Nephron progenitor cell (in vitro differentiated cells): ENCODE measurements at regions not wholly inside any gene's neighbourhood (a gene's known extent, or its start where the extent isn't known, plus 50 kb on each side); places are given as distances from the start of the nearest gene placed in this dataset.

Experiments used
- DNase-seq: peaks from one replicate; pipeline ENCODE4 v3.0.0; 2021
- H3K27ac Mint-ChIP-seq: 2 replicates; pipeline ENCODE4 v1.8.0; 2021; ENCODE audit warnings: mild to moderate bottlenecking, moderate library complexity, mixed read lengths
- H3K27me3 Mint-ChIP-seq: 2 replicates; pipeline ENCODE4 v1.8.0; 2021; ENCODE audit warnings: mild to moderate bottlenecking, low read depth, mixed read lengths; ENCODE audit not compliant: poor library complexity
- H3K36me3 Mint-ChIP-seq: 2 replicates; pipeline ENCODE4 v1.8.0; 2021; ENCODE audit warnings: low read depth, mixed read lengths
- H3K4me1 Mint-ChIP-seq: 2 replicates; pipeline ENCODE4 v1.8.0; 2021; ENCODE audit warnings: mixed read lengths
- H3K4me3 Mint-ChIP-seq: 2 replicates; pipeline ENCODE4 v1.8.0; 2021; ENCODE audit warnings: mild to moderate bottlenecking, moderate library complexity, mixed read lengths
- H3K9me3 Mint-ChIP-seq: 2 replicates; pipeline ENCODE4 v1.8.0; 2021; ENCODE audit warnings: mild to moderate bottlenecking, moderate library complexity, mixed read lengths
- CTCF ChIP-seq: fragments of 200-600 bp; sonication (generic); IDR thresholded peaks from 2 replicates; pipeline ENCODE4 v1.5.0; 2021; ENCODE audit warnings: antibody characterized with exemption

DNA sequence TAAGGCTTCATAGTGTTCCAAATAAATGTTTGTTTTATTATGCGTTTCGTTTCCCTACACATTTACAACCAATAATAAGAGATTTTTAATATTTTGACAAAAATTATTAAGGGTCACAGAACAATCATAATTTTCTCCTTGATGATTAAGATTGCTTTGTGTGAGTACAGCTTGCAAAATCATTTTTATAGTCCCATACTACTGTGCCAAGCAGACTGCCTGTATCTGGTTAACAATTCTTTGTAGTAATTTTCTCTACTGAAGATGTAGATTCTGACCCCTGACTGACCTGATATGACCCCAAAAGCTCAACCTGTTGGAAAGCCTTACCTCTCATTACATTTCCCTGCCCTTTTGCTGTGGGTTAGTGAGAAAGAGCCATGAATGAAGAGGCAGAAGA is 311.9 kb upstream of the PIK3R1 start:
- no peak overlapping the region for H3K4me3 Mint-ChIP-seq
- peaks cover 5% of the 10 kb centered on the region for H3K27me3 Mint-ChIP-seq
- H3K27ac Mint-ChIP-seq: no peak overlapping the region
- no peaks in the 10 kb centered on the region for H3K9me3 Mint-ChIP-seq
- no peak for DNase-seq
- H3K36me3 Mint-ChIP-seq: no peaks in the 10 kb centered on the region
- peaks cover 21% of the 10 kb centered on the region for H3K4me1 Mint-ChIP-seq
- no peak for TF ChIP-seq CTCF

DNA sequence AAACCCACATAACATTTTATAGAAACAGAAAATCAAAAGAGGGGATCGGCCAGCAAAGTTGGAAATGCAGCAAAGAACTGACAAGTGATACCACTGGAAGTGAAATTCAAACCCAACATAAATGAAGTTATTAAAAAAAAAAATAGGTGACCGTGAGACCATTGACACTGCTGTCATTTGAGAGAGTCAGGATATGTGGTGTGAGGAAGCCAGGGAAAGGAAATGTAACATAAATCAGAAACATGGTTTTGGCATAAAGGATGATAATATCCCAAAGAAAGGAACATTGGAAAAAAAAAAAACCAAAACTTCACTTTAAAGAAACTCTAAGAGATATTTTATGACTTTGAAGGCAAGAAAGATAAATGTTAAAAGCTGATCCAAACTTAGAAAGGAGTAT is 312.4 kb upstream of the PIK3R1 start:
- Mint-ChIP-seq H3K27ac (no peak overlapping the region), H3K9me3 (no peaks in the 10 kb centered on the region), H3K4me1 (peaks cover 21% of the 10 kb centered on the region), H3K4me3 (no peak overlapping the region), H3K27me3 (peaks cover 5% of the 10 kb centered on the region), H3K36me3 (no peaks in the 10 kb centered on the region)
- no peak for TF ChIP-seq CTCF
- no peak for DNase-seq

- no peak for DNase-seq
- TF ChIP-seq CTCF: no peak
- H3K36me3 Mint-ChIP-seq: no peaks in the 10 kb centered on the region
Observed at GRCh38 chr5:67902497-67902830, 313.1 kb upstream of the PIK3R1 start.

GRCh38 chr5:67901814-67902496 is 313.6 kb upstream of the PIK3R1 start:
- no peak overlapping the region for H3K27ac Mint-ChIP-seq
- no peak for DNase-seq
- peaks cover 5% of the 10 kb centered on the region for H3K27me3 Mint-ChIP-seq
- peaks cover under 1% of the 10 kb centered on the region for H3K9me3 Mint-ChIP-seq
- peaks cover 21% of the 10 kb centered on the region for H3K4me1 Mint-ChIP-seq
- no peak for TF ChIP-seq CTCF
- no peaks in the 10 kb centered on the region for H3K36me3 Mint-ChIP-seq
- no peak overlapping the region for H3K4me3 Mint-ChIP-seq

More at GRCh38 chr5:67902497-67902830, 313.1 kb upstream of the PIK3R1 start:
- H3K4me3 Mint-ChIP-seq: no peak overlapping the region
- peaks cover 5% of the 10 kb centered on the region for H3K27me3 Mint-ChIP-seq
- no peak overlapping the region for H3K27ac Mint-ChIP-seq
- H3K4me1 Mint-ChIP-seq: peaks cover 21% of the 10 kb centered on the region
- no peaks in the 10 kb centered on the region for H3K9me3 Mint-ChIP-seq

DNA sequence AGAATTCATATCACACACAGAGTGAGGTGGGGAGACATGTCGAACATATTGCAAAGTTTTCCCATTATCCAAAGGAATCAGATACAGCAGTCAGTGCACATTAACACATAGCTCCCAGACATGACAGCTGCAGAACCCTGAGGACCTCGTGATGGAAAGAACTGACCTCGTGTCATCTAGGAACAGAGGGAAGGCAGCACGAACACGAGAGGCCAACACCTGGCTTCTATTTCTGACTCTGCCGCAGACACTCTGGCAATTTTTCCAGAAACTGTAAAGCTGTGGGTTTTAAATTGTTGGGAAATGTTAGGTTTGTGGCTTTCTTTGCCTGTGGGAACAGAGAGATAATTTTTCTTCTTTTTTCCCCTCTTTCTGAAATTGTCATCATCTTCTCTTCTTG is 315.0 kb upstream of the PIK3R1 start:
- no peak overlapping the region for H3K27ac Mint-ChIP-seq
- DNase-seq: no peak
- H3K9me3 Mint-ChIP-seq: peaks cover 15% of the 10 kb centered on the region
- peaks cover 21% of the 10 kb centered on the region for H3K4me1 Mint-ChIP-seq
- peaks cover 7% of the 10 kb centered on the region for H3K36me3 Mint-ChIP-seq
- H3K27me3 Mint-ChIP-seq: peaks cover 5% of the 10 kb centered on the region
- no peak overlapping the region for H3K4me3 Mint-ChIP-seq
- no peak for TF ChIP-seq CTCF

DNA sequence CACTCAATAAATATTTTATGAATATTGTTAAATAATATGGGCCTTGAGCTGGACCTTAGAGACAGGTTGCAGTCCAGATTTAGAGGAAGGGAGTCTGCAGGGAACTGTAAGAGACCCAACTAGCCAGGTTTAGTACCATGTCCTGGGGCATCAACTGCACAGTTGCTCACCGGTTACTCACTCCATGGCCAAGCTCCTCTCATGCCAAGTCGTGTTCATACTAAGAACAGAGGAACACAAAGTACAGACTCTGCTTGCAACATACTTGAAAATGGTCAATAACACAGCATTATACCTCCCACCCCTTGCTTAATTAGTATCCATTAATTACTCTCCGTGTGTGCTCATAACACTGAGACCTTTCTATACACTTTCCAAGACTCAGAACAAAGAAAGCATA is 317.6 kb upstream of the PIK3R1 start:
- Mint-ChIP-seq H3K4me1 (peaks cover 13% of the 10 kb centered on the region), H3K9me3 (peaks cover 16% of the 10 kb centered on the region), H3K27me3 (peaks cover 5% of the 10 kb centered on the region), H3K27ac (no peak overlapping the region), H3K36me3 (peaks cover 8% of the 10 kb centered on the region), H3K4me3 (no peak overlapping the region)
- no peak for DNase-seq
- no peak for TF ChIP-seq CTCF
